ENCODE measurements at regions not wholly inside any gene's neighbourhood (a gene's known extent, or its start where the extent isn't known, plus 50 kb on each side); places are given as distances from the start of the nearest gene placed in this dataset.

DNA sequence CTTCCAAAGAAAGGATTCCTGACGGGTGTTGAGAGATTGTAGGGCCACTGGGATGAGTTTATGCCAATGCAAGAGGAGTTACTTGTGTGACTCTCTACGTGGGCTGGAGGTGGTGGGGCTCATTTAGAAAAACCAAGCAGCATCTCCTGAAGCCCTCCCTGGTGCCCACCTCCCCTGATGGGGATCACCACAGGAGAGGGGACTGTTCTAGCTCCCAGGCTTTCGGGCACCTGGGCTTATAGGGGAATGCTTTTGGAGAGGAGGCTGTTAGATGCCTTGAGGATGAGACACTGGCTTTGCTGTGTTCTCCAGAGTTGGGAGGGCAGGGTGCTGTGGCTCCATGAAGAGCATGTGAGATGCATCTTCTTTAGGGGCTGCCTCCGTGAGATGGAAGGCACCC, 65.0 kb downstream of the IRX1 start:
- no peak overlapping the region for H3K27ac ChIP-seq

DNA sequence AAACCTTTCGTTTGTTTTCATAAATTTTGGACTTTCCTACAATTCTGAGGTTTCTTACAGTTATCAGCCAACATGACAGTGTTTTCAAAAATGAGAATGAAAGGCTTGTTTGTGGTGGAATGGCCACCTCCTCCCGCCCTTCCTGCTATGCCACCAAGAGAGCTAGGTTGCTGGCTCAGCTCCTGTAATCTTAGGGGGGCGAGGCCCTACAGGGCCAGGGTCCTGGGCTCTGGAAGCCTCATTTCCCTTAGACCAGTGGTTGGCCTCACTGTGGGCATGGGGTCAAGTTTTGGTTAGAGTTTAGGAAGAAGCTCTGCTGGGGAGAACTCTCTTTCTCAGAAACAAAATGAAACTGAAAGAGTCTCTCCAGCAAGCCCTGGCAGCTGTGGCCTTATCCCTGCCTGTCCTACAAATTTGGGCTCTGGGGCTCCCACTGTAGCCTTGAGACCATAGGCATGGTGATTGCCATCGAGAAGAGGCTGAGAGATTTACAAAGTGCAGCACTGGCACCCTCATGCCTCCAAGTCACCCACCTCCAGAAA, 66.2 kb downstream of the IRX1 start:
- no peak overlapping the region for H3K4me3 ChIP-seq (ENCODE audit: low read depth, low read length)
- no peaks in the 10 kb centered on the region for H3K4me1 ChIP-seq
- H3K27me3 ChIP-seq (ENCODE audit: control insufficient read depth, insufficient read depth, low read length): no peaks in the 10 kb centered on the region
- H3K4me2 ChIP-seq (ENCODE audit: low read length): no peak overlapping the region
- no peak overlapping the region for H3K27ac ChIP-seq
- H3K9ac ChIP-seq: no peak overlapping the region
- TF ChIP-seq, protein P1, sequence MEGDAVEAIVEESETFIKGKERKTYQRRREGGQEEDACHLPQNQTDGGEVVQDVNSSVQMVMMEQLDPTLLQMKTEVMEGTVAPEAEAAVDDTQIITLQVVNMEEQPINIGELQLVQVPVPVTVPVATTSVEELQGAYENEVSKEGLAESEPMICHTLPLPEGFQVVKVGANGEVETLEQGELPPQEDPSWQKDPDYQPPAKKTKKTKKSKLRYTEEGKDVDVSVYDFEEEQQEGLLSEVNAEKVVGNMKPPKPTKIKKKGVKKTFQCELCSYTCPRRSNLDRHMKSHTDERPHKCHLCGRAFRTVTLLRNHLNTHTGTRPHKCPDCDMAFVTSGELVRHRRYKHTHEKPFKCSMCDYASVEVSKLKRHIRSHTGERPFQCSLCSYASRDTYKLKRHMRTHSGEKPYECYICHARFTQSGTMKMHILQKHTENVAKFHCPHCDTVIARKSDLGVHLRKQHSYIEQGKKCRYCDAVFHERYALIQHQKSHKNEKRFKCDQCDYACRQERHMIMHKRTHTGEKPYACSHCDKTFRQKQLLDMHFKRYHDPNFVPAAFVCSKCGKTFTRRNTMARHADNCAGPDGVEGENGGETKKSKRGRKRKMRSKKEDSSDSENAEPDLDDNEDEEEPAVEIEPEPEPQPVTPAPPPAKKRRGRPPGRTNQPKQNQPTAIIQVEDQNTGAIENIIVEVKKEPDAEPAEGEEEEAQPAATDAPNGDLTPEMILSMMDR (IDR thresholded peaks at IDR 0.05): no peak
- H2AFZ ChIP-seq: no peak overlapping the region
- H3K36me3 ChIP-seq (ENCODE audit: control insufficient read depth, insufficient read depth, low read length): no peaks in the 10 kb centered on the region
- no peaks in the 10 kb centered on the region for H3K79me2 ChIP-seq
- no peaks in the 10 kb centered on the region for H3K9me3 ChIP-seq (ENCODE audit: control insufficient read depth, low read length)

More for the DNA sequence above, 65.0 kb downstream of the IRX1 start:
- no peaks in the 10 kb centered on the region for H3K36me3 ChIP-seq (ENCODE audit: control insufficient read depth, insufficient read depth, low read length)
- no peaks in the 10 kb centered on the region for H3K4me1 ChIP-seq
- no peaks in the 10 kb centered on the region for H3K27me3 ChIP-seq (ENCODE audit: control insufficient read depth, insufficient read depth, low read length)
- H2AFZ ChIP-seq: no peak overlapping the region
- TF ChIP-seq, protein P1 (IDR thresholded peaks at IDR 0.05): no peak
- H3K79me2 ChIP-seq: no peaks in the 10 kb centered on the region
- no peak overlapping the region for H3K4me2 ChIP-seq (ENCODE audit: low read length)
- H3K4me3 ChIP-seq (ENCODE audit: low read depth, low read length): no peak overlapping the region
- H3K9me3 ChIP-seq (ENCODE audit: control insufficient read depth, low read length): no peaks in the 10 kb centered on the region
- no peak overlapping the region for H3K9ac ChIP-seq

DNA sequence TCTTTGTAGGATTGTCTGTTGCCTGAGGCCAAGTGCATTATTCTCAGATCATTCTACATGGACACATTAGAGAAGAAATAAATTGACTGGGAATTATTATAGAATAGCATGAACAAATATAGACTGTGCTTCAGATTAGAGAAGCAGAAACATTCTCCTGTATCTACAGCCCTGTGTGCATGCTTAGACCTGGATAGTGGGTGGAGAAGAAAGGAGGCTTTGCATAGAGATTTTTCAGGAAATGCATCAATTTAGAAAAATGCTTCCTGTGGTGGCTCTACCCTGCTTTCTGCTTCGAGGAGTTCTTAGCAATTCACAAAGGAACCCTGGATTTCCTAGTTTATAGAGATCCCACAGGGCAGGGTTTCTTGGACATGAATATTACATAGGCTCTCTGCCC, 66.7 kb downstream of the IRX1 start:
- Histone ChIP-seq H2AFZ (no peak overlapping the region), H3K9ac (no peak overlapping the region), H3K4me2 (ENCODE audit: low read length) (no peak overlapping the region), H3K79me2 (no peaks in the 10 kb centered on the region), H3K36me3 (ENCODE audit: control insufficient read depth, insufficient read depth, low read length) (no peaks in the 10 kb centered on the region), H3K4me3 (ENCODE audit: low read depth, low read length) (no peak overlapping the region), H3K9me3 (ENCODE audit: control insufficient read depth, low read length) (no peaks in the 10 kb centered on the region), H3K27me3 (ENCODE audit: control insufficient read depth, insufficient read depth, low read length) (no peaks in the 10 kb centered on the region), H3K4me1 (no peaks in the 10 kb centered on the region), H3K27ac (no peak overlapping the region)
- TF ChIP-seq, protein P1 (IDR thresholded peaks at IDR 0.05): no peak

DNA sequence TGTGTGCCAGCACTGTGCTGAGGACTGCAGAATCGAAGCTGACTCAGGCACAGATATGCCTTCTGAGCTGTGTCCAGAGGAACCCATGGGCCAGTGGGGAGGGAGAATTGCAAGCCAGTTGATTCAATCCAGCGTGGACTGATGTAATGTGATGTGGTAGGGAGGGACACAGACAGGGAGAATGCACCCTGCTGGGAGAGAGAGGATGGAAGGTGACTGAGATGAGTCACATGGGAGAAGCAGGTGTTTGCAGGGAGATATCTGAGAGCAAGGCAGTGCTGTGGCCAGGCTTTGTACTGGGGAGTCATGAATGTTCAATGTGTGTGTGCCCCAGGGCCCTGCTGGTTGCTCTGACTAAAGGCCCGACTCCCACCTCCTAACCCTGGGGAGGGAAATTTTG, 75.7 kb downstream of the IRX1 start:
- Histone ChIP-seq H3K4me2 (ENCODE audit: low read length) (no peak overlapping the region), H3K27me3 (ENCODE audit: control insufficient read depth, insufficient read depth, low read length) (no peaks in the 10 kb centered on the region), H3K4me3 (ENCODE audit: low read depth, low read length) (no peak overlapping the region), H3K27ac (no peak overlapping the region), H3K79me2 (no peaks in the 10 kb centered on the region), H3K36me3 (ENCODE audit: control insufficient read depth, insufficient read depth, low read length) (no peaks in the 10 kb centered on the region), H3K9ac (no peak overlapping the region), H3K9me3 (ENCODE audit: control insufficient read depth, low read length) (no peaks in the 10 kb centered on the region), H3K4me1 (no peaks in the 10 kb centered on the region), H2AFZ (no peak overlapping the region)
- TF ChIP-seq, protein P1 (IDR thresholded peaks at IDR 0.05): no peak

DNA sequence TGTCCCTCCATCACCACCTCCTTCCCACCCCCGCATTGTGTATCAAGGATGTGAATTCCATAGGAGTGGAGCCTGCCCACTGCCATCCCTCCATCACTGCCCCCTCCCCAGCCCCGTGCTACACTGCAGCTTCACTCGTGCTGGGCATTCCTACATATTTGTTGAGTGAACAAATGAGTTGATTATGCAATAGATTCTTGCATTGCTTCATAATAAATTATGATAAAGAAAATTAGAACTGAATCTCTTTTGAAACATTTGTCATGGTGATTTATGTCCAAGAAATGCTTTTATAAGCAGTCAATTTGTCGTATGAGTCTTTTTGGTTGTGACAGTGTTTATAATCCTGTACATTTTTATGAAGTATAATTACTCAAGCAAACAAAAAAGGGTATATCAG, 83.2 kb downstream of the IRX1 start:
- Histone ChIP-seq H3K4me2 (ENCODE audit: low read length) (no peak overlapping the region), H3K79me2 (no peaks in the 10 kb centered on the region), H3K9ac (no peak overlapping the region), H3K9me3 (ENCODE audit: control insufficient read depth, low read length) (no peaks in the 10 kb centered on the region), H3K27ac (no peak overlapping the region), H2AFZ (no peak overlapping the region), H3K4me3 (ENCODE audit: low read depth, low read length) (no peak overlapping the region), H3K4me1 (no peaks in the 10 kb centered on the region), H3K27me3 (ENCODE audit: control insufficient read depth, insufficient read depth, low read length) (no peaks in the 10 kb centered on the region), H3K36me3 (ENCODE audit: control insufficient read depth, insufficient read depth, low read length) (no peaks in the 10 kb centered on the region)
- TF ChIP-seq, protein P1 (IDR thresholded peaks at IDR 0.05): no peak
